ENCODE measurements at regions not wholly inside any gene's neighbourhood (a gene's known extent, or its start where the extent isn't known, plus 50 kb on each side); places are given as distances from the start of the nearest gene placed in this dataset.

GRCh38 chr15:61685534-61685933 lies 374.7 kb downstream of the VPS13C start:
- no peaks in the 10 kb centered on the region for H4K20me1 ChIP-seq (ENCODE audit: control insufficient read depth, insufficient read depth, insufficient read length)
- H3K27ac ChIP-seq (ENCODE audit: insufficient read length, low read depth, low read length), result no peak overlapping the region
- H2BK12ac ChIP-seq (ENCODE audit: insufficient read length, low read depth, low read length), result no peak overlapping the region
- H2BK120ac ChIP-seq (ENCODE audit: low read depth, low read length, poor library complexity, severe bottlenecking), result no peak overlapping the region
- H3K56ac ChIP-seq (ENCODE audit: insufficient read length, low read depth, low read length), result no peak overlapping the region
- H3K18ac ChIP-seq (ENCODE audit: insufficient read length, low read depth, low read length), result no peak overlapping the region
- no peak overlapping the region for H2AFZ ChIP-seq (ENCODE audit: low read length)
- Mint-ChIP-seq H3K9me3 (peaks cover 0 to 5% of the 10 kb centered on the region in 2 experiments; a peak in 1 of 5 replicates), H3K4me3 (no peak overlapping the region), H3K4me1 (peaks cover 20% of the 10 kb centered on the region in 2 experiments), H3K27me3 (ENCODE audit: low read depth) (0 out of 2 replicates have a peak, but pooled peaks cover 2% of the 10 kb centered on the region), H3K36me3 (ENCODE audit: insufficient read depth in 1 of 3, low read depth in 3 of 3) (no peaks in the 10 kb centered on the region; a peak in 1 of 7 replicates), H3K27ac (peak overlapping the region in 1 of 3 experiments; percentile 16; a peak in 2 of 7 replicates)
- no peak overlapping the region for H2BK5ac ChIP-seq (ENCODE audit: insufficient read length, low read length)
- no CpG with 5 or more reads among the region's 4 CpGs for WGBS (ENCODE audit: extremely low coverage, insufficient read length, low lambda C conversion rate)
- peaks cover 6% of the 10 kb centered on the region; the same call in 1 of the 2 replicates for H3K4me1 ChIP-seq (ENCODE audit: insufficient read depth, low read length)
- H3K23ac ChIP-seq (ENCODE audit: insufficient read length, low read depth, low read length), result no peak overlapping the region
- H3K14ac ChIP-seq (ENCODE audit: insufficient read depth, low read length), result no peak overlapping the region
- TF ChIP-seq CTCF (conservative IDR thresholded peaks at IDR 0.05), result no peak
- H4K5ac ChIP-seq (ENCODE audit: insufficient read length, low read depth, low read length), result no peak overlapping the region
- no peaks in the 10 kb centered on the region for H3K27me3 ChIP-seq (ENCODE audit: insufficient read depth, low read length)
- no peak overlapping the region for H2AK5ac ChIP-seq (ENCODE audit: insufficient read length, low read length)
- no peak overlapping the region for H4K8ac ChIP-seq (replicated peaks; ENCODE audit: insufficient read length, low read depth, low read length)
- no peak overlapping the region for H4K91ac ChIP-seq (ENCODE audit: insufficient read length, low read depth, low read length)
- no peak overlapping the region for H3K4ac ChIP-seq (ENCODE audit: low read depth, low read length)
- no peaks in the 10 kb centered on the region for H3K23me2 ChIP-seq (ENCODE audit: insufficient read length, low read depth, low read length, poor library complexity, severe bottlenecking)
- no peak overlapping the region for H3T11ph ChIP-seq (ENCODE audit: low read length)
- H3K79me1 ChIP-seq (ENCODE audit: insufficient read depth, low read depth, low read length, poor library complexity, severe bottlenecking), result no peaks in the 10 kb centered on the region
- H3K9ac ChIP-seq (ENCODE audit: extremely low read depth, insufficient read length, low read length), result no peak overlapping the region
- H3K4me2 ChIP-seq (ENCODE audit: insufficient read depth, insufficient read length, low read length), result no peak overlapping the region
- H2BK15ac ChIP-seq (ENCODE audit: low read depth, low read length), result no peak overlapping the region
- no peak for DNase-seq
- H3K9me3 ChIP-seq (ENCODE audit: control insufficient read depth, low read depth, low read length), result no peaks in the 10 kb centered on the region
- H3K79me2 ChIP-seq (ENCODE audit: insufficient read depth, low read length), result no peaks in the 10 kb centered on the region
- no peak overlapping the region for H2BK20ac ChIP-seq (ENCODE audit: low read depth, low read length, poor library complexity, severe bottlenecking)
